ENCODE measurements at regions not wholly inside any gene's neighbourhood (a gene's known extent, or its start where the extent isn't known, plus 50 kb on each side); places are given as distances from the start of the nearest gene placed in this dataset.

DNA sequence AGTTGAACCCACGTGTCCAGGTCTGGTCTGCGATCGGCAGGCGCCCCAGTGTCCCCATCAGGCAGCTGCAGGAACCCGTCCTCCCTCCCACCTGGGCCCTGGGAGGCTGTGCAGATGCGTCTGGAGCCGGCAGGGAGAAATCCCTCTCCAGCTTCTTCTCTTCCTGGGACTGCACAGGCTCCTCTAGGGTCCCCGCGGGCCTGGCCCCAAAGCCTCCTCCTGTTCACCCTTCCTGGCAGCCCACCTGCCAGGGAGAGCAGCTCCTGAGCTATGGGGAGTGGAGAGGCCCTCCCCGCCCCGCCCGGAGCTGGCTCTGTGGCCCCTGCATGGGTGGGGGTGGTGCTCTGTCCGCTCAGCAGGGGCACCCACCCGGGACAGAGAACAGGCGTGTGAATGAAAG is 179.2 kb upstream of the ALKAL2 start:
- Histone ChIP-seq H3K9me3 (no peaks in the 10 kb centered on the region), H3K27ac (no peak overlapping the region), H3K36me3 (no peaks in the 10 kb centered on the region), H3K27me3 (peaks cover 12% of the 10 kb centered on the region), H3K4me3 (replicated peaks in 1 of 3) (no peak overlapping the region), H3K4me1 (peaks cover 0 to 8% of the 10 kb centered on the region in 2 donors)
- intact Hi-C loops (cut with DNase I), result no loop called here
- WGBS, 2 donors, result 74 to 79% methylated on average over 12 to 15 of the region's 15 CpGs
- TF ChIP-seq POLR2A (IDR thresholded peaks at IDR 0.05), result no peak
- TF ChIP-seq, protein P1, sequence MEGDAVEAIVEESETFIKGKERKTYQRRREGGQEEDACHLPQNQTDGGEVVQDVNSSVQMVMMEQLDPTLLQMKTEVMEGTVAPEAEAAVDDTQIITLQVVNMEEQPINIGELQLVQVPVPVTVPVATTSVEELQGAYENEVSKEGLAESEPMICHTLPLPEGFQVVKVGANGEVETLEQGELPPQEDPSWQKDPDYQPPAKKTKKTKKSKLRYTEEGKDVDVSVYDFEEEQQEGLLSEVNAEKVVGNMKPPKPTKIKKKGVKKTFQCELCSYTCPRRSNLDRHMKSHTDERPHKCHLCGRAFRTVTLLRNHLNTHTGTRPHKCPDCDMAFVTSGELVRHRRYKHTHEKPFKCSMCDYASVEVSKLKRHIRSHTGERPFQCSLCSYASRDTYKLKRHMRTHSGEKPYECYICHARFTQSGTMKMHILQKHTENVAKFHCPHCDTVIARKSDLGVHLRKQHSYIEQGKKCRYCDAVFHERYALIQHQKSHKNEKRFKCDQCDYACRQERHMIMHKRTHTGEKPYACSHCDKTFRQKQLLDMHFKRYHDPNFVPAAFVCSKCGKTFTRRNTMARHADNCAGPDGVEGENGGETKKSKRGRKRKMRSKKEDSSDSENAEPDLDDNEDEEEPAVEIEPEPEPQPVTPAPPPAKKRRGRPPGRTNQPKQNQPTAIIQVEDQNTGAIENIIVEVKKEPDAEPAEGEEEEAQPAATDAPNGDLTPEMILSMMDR (IDR thresholded peaks at IDR 0.05), result no peak
- DNase-seq, result no peak

DNA sequence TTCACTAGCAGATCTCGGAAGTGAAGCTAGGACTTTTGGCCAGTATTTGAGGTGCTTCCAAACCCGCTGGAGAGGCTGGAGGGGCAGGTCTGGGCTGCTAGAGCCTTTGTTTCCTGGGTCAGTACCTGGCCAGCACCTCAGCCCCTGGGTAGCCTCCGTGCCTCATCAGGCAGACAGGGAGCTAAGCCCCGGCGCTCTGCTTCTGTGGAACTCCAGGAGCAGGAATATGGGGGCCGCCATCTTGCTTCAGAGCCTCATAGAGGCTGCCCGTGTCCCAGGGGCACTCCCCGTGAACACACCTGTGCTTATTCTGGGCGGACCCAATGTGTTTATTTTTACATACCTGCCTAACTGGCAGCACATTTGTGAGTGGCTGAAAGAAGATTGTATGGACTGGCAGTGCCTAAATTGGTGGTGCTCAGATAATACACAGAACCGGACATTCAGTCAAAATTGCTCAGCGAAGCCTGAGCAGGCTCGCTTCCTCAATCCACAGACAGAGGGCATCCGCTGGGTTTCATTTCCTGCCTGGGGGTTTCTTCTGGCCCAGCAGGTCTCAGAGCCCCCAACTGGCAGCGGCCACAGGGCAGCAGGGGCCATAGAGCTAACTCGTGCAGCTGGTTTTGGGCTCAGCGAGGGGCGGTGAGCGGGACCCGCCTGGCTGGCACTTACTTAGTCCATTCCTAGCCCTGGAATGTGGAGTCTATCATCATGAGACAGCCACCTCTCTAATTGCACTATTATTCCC is 176.8 kb upstream of the ALKAL2 start:
- WGBS, 2 donors, result 88 to 94% methylated on average over 17 to 19 of the region's 19 CpGs
- no peaks in the 10 kb centered on the region for H3K36me3 ChIP-seq
- no peak for DNase-seq
- TF ChIP-seq, protein P1 (IDR thresholded peaks at IDR 0.05), result no peak
- no peak for TF ChIP-seq POLR2A (IDR thresholded peaks at IDR 0.05)
- H3K4me1 ChIP-seq, result peaks cover 0 to 8% of the 10 kb centered on the region in 2 donors
- intact Hi-C loops (cut with DNase I), result no loop called here
- H3K27me3 ChIP-seq, result peaks cover 12% of the 10 kb centered on the region
- H3K4me3 ChIP-seq (replicated peaks in 1 of 3), result no peak overlapping the region
- H3K27ac ChIP-seq, result no peak overlapping the region
- no peaks in the 10 kb centered on the region for H3K9me3 ChIP-seq

DNA sequence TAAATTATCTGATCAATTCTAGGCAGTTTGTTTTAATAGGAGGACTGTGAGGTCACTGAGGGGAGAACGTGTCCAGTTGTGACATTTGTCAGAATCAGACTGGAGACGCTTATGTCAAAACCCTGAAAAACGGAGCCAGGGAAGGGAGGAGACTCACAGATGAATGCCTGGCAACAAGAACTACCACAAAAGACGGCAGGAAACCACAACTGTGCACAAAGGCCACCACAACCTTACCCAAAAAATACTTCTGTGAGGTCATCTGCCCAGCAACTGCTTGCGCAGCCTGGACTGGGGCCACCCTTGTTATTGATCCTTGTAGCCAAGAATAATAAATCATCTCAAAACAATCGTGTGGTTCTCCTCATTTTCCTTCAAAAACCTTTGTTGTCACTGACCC is 173.0 kb upstream of the ALKAL2 start:
- H3K27ac ChIP-seq, result no peak overlapping the region
- no peak overlapping the region for H3K4me3 ChIP-seq (replicated peaks in 1 of 3)
- no peaks in the 10 kb centered on the region for H3K27me3 ChIP-seq
- DNase-seq, result no peak
- no peaks in the 10 kb centered on the region for H3K4me1 ChIP-seq
- no peaks in the 10 kb centered on the region for H3K9me3 ChIP-seq
- TF ChIP-seq, protein P1 (IDR thresholded peaks at IDR 0.05), result no peak
- TF ChIP-seq POLR2A (IDR thresholded peaks at IDR 0.05), result no peak
- no peaks in the 10 kb centered on the region for H3K36me3 ChIP-seq
- intact Hi-C loops (cut with DNase I), result no loop called here
- 75 to 79% methylated on average over 6 of the region's 6 CpGs for WGBS, 2 donors

DNA sequence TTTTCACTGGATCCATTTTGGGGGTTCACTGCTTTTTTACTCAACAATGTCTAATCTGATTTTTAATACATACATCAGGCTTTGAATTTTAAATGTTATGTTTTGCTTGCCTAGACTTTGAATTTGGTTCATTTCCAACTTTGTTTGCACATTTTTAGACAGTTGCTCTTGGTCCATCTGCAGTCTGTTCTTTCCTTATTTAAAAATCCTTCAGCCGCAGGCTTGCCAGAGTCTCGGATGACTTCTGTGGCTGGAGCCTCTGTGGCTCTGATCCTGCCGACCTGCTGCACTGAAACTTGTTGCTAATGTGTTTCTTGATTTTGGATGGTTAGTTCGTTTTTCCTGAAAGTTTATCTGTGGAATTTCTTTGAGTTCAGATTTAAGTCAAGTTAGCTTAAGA is 172.0 kb upstream of the ALKAL2 start:
- H3K4me1 ChIP-seq, result no peaks in the 10 kb centered on the region
- H3K27ac ChIP-seq, result no peak overlapping the region
- H3K36me3 ChIP-seq, result no peaks in the 10 kb centered on the region
- TF ChIP-seq, protein P1 (IDR thresholded peaks at IDR 0.05), result no peak
- TF ChIP-seq POLR2A (IDR thresholded peaks at IDR 0.05), result no peak
- 32 to 55% methylated on average over 4 of the region's 4 CpGs for WGBS, 2 donors
- no peak for DNase-seq
- intact Hi-C loops (cut with DNase I), result no loop called here
- H3K27me3 ChIP-seq, result no peaks in the 10 kb centered on the region
- H3K4me3 ChIP-seq (replicated peaks in 1 of 3), result no peak overlapping the region
- no peaks in the 10 kb centered on the region for H3K9me3 ChIP-seq

DNA sequence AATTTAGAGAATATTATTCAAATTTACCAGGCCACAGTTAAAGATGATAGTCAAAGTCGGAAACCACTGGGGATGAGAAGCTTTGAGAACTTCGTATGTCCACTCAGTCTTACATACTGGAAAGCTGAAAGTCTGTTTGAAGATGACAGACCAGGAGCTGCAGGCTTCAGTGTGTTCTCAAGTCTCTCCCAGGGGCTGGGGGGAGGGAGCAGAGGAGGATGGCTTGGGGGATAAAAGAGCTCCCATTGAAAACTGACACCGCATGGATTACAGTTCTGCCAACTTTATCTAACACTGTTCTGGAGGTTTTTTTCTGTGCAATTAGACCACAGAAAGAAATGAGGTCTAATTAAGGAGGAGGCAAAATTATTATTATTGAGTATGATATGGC is 170.5 kb upstream of the ALKAL2 start:
- DNase-seq, result no peak
- WGBS, 2 donors, result 54 to 56% methylated on average over 3 of the region's 3 CpGs
- H3K27ac ChIP-seq, result no peak overlapping the region
- no peaks in the 10 kb centered on the region for H3K4me1 ChIP-seq
- intact Hi-C loops (cut with DNase I), result no loop called here
- H3K36me3 ChIP-seq, result no peaks in the 10 kb centered on the region
- no peaks in the 10 kb centered on the region for H3K27me3 ChIP-seq
- TF ChIP-seq, protein P1 (IDR thresholded peaks at IDR 0.05), result no peak
- no peak for TF ChIP-seq POLR2A (IDR thresholded peaks at IDR 0.05)
- no peaks in the 10 kb centered on the region for H3K9me3 ChIP-seq
- no peak overlapping the region for H3K4me3 ChIP-seq (replicated peaks in 1 of 3)

Data from thyroid gland (tissue), 4 donors.